ENCODE measurements at regions not wholly inside any gene's neighbourhood (a gene's known extent, or its start where the extent isn't known, plus 50 kb on each side); places are given as distances from the start of the nearest gene placed in this dataset.

DNA sequence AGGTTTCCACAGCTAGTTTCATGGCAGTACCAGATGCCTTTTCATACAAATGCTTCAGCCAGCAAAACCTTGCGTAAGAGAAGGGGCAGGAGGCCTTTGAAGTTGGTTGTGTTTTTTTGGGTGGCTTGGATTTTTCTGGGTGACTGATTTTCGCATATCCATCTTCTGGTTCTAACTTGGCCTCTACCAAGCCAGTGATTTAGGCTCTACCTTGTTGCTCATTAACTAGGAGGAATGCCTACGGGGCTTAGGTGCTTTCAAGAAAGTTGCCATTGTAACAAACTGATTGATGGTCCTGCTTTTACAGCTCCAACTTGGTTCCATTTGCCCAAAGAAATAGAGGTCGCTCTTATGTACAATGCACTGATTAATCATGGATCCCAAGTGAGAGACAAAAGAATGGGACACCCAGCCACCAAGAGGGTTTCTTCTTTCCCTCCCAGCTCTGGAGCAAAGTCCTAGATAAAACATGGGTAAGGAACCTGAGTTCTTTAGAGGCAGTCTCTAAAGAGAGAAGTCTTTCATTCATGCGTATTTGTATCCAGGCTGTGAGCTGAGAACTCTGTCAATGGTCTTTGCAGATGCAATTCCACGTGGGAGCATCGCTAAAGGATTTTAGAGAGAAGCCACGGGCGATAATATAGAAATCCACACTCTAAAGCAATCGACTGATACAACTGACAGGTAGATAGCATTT, 92.1 kb upstream of the FGFR2 start:
- Histone ChIP-seq H3K27ac (no peak overlapping the region), H3K27me3 (no peaks in the 10 kb centered on the region), H3K4me1 (no peaks in the 10 kb centered on the region), H3K4me3 (no peak overlapping the region), H3K9me3 (no peaks in the 10 kb centered on the region), H3K36me3 (no peaks in the 10 kb centered on the region)
- intact Hi-C loops (cut with DNase I; ENCODE audit: low total_unique reads) = no loop called here
- no peak for DNase-seq
- TF ChIP-seq POLR2A (IDR thresholded peaks at IDR 0.05) = no peak
- TF ChIP-seq, protein P1, sequence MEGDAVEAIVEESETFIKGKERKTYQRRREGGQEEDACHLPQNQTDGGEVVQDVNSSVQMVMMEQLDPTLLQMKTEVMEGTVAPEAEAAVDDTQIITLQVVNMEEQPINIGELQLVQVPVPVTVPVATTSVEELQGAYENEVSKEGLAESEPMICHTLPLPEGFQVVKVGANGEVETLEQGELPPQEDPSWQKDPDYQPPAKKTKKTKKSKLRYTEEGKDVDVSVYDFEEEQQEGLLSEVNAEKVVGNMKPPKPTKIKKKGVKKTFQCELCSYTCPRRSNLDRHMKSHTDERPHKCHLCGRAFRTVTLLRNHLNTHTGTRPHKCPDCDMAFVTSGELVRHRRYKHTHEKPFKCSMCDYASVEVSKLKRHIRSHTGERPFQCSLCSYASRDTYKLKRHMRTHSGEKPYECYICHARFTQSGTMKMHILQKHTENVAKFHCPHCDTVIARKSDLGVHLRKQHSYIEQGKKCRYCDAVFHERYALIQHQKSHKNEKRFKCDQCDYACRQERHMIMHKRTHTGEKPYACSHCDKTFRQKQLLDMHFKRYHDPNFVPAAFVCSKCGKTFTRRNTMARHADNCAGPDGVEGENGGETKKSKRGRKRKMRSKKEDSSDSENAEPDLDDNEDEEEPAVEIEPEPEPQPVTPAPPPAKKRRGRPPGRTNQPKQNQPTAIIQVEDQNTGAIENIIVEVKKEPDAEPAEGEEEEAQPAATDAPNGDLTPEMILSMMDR (IDR thresholded peaks at IDR 0.05) = no peak

DNA sequence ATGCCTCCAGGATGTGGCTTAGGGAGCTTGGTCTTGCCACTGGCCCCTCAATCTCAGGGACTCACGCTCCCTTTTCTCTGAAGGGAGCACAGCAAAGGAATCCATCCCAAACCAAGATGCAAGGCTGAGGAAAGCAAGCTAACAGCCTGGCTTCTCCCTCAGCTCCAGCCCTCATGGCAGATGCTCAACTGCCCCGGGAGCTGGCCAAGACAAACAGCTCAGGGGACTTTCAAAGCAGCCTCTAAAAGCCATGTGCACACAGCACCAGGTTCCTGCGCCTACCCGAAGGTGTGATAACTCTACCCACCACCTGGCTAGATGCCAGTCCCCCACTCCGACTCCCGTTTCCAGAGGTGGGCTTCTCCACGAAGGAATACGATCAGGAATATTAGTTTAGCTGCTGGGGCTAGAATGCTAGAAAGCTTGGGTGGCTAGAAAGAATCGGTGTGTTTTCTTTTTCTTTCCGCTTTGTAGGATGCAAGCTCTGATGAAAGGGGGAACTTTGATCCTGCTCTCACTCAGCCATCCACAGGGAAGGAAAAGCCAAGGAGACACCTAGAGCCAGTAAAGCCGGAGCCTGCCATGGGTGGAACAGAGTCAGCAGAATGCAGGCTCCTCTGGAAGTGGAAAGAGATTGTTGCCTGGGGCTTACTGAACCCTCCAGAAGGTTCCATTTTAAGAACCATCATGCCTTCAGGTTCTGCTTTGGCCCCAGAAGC, 89.0 kb upstream of the FGFR2 start:
- Histone ChIP-seq H3K4me3 (no peak overlapping the region), H3K36me3 (no peaks in the 10 kb centered on the region), H3K27me3 (no peaks in the 10 kb centered on the region), H3K4me1 (no peaks in the 10 kb centered on the region), H3K27ac (no peak overlapping the region), H3K9me3 (no peaks in the 10 kb centered on the region)
- intact Hi-C loops (cut with DNase I; ENCODE audit: low total_unique reads) = no loop called here
- no peak for DNase-seq
- no peak for TF ChIP-seq POLR2A (IDR thresholded peaks at IDR 0.05)
- TF ChIP-seq, protein P1 (IDR thresholded peaks at IDR 0.05) = no peak

DNA sequence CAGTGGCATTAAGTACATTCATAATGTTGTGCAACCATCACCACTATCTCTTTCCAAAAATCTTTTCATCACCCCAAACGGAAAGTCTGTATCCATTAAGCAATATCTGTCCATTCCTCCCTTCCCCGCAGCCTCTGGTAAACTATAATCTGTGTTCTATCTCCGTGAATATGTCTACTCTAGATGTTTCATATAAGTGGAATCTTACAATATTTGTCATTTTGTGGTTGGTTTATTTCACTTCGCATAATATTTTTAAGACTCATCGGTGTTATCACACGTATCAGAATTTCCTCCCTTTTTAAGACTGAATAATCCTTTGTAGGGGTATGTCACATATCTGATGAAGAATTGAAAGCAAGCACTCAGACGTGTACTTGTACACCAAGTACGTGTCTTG, 86.0 kb upstream of the FGFR2 start:
- no peaks in the 10 kb centered on the region for H3K9me3 ChIP-seq
- H3K27ac ChIP-seq = no peak overlapping the region
- no peak overlapping the region for H3K4me3 ChIP-seq
- no peaks in the 10 kb centered on the region for H3K36me3 ChIP-seq
- H3K27me3 ChIP-seq = no peaks in the 10 kb centered on the region
- intact Hi-C loops (cut with DNase I; ENCODE audit: low total_unique reads) = no loop called here
- TF ChIP-seq POLR2A (IDR thresholded peaks at IDR 0.05) = no peak
- TF ChIP-seq, protein P1 (IDR thresholded peaks at IDR 0.05) = no peak
- DNase-seq = no peak
- peaks cover 0 to 3% of the 10 kb centered on the region in 2 donors for H3K4me1 ChIP-seq

DNA sequence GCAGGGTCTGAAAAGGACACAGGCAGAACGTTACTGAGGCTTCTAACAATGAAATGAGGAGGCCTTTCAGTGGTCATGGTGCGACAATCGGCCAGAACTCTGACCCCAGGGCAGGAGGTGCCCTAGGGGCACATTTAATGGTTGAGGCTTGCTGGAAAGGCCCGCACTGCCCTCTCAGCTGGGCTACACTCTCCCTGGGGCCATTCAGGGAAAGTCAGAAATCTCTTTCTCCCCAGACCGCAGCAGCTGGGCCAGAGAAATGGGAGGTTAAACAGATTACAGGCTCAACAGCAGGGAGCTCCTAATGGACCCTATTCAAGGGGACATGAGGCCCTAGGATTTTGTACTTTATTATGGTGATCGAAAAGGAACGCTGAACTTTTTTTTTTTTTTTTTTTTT, 85.6 kb upstream of the FGFR2 start:
- intact Hi-C loops (cut with DNase I; ENCODE audit: low total_unique reads) = no loop called here
- no peaks in the 10 kb centered on the region for H3K27me3 ChIP-seq
- no peak for DNase-seq
- no peak for TF ChIP-seq POLR2A (IDR thresholded peaks at IDR 0.05)
- H3K4me1 ChIP-seq = peaks cover 0 to 3% of the 10 kb centered on the region in 2 donors
- H3K27ac ChIP-seq = no peak overlapping the region
- H3K9me3 ChIP-seq = no peaks in the 10 kb centered on the region
- H3K4me3 ChIP-seq = no peak overlapping the region
- no peaks in the 10 kb centered on the region for H3K36me3 ChIP-seq

DNA sequence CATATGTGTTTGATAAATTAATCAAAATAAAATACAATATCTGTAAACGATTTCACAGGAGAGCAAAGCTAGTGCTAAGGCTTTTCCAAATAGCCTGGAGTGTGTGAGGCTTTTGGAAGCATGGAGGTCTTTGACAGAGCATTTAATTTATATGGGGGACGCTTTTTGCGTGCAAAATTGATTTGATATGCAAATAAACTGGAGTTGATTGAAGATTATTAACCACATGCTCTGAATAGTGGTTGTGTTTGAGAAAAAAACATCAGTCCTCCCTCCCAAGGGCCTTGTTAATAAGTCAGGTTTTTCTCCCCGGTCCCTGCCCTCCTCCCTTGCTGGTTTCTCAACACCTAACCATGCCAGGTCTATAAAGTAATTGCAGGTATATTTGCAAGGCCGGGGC, 85.1 kb upstream of the FGFR2 start:
- DNase-seq = no peak
- Histone ChIP-seq H3K27ac (no peak overlapping the region), H3K36me3 (no peaks in the 10 kb centered on the region), H3K4me1 (peaks cover 0 to 3% of the 10 kb centered on the region in 2 donors), H3K27me3 (no peaks in the 10 kb centered on the region), H3K4me3 (no peak overlapping the region), H3K9me3 (no peaks in the 10 kb centered on the region)
- intact Hi-C loops (cut with DNase I; ENCODE audit: low total_unique reads) = no loop called here
- no peak for TF ChIP-seq POLR2A (IDR thresholded peaks at IDR 0.05)
- TF ChIP-seq, protein P1 (IDR thresholded peaks at IDR 0.05) = no peak

All from uterus (tissue), 3 donors.